HFF-Myc (cell line): ENCODE measurements at regions not wholly inside any gene's neighbourhood (a gene's known extent, or its start where the extent isn't known, plus 50 kb on each side); places are given as distances from the start of the nearest gene placed in this dataset.

Experiments
- DNase-seq: peaks from one replicate; pipeline ENCODE4 v3.0.0-alpha.2; 2011; ENCODE audit warnings: low read depth; ENCODE audit errors: extremely low read depth
- H3K4me3 ChIP-seq: replicated peaks from 2 replicates; pipeline ENCODE4 v1.5.1; 2011; ENCODE audit warnings: low read depth, mild to moderate bottlenecking, control low read depth, low read length
- CTCF ChIP-seq: IDR thresholded peaks from 2 replicates; pipeline ENCODE4 v1.5.1; 2012; ENCODE audit warnings: mild to moderate bottlenecking, low read depth, low read length, control low read depth; ENCODE audit errors: missing control alignments

GRCh38 chr4:153065276-153065675 is 129.2 kb downstream of the FHDC1 start:
- no peak for TF ChIP-seq CTCF
- no peak for DNase-seq
- H3K4me3 ChIP-seq = no peak overlapping the region

DNA sequence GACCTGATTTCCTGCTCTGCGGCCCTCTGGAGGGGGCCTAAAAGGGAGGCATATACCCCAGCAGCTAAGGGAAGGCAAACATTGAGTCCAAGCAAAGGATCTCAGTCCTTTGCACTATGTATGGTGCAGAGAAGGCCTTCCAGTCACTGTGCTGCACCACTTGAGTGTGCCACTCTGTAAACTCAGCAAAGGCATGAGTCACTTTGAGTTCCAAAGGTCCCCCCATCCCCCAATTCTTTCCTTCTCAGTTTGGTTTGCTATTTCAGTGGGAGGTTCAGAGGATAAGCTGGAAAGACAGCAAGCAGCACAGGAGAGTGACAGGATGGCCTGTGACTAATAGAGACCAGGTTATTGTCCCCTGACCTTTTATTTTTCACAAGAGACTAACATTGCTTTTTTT is 131.3 kb downstream of the FHDC1 start:
- no peak for TF ChIP-seq CTCF
- H3K4me3 ChIP-seq = no peak overlapping the region
- peak; percentile 6 for DNase-seq

DNA sequence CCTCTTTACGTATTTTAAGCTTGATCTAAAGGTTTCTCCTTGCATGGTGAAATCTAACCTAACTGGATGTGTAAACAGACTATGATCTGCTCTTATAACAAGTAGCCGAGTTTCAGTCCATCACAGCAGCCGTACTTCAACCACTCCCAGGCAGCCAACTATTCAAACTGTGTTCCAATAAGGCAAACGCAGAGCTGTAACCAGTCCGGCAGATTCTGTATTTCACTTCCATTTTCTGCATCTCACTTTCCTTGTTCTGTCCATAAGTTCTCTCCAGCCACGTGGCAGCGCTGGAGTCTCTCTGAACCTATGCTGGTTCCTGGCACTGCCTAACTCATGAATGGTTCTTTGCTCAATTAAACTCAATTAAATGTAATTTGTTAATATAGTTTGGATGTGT is 132.6 kb downstream of the FHDC1 start:
- H3K4me3 ChIP-seq = no peak overlapping the region
- DNase-seq = no peak
- no peak for TF ChIP-seq CTCF

DNA sequence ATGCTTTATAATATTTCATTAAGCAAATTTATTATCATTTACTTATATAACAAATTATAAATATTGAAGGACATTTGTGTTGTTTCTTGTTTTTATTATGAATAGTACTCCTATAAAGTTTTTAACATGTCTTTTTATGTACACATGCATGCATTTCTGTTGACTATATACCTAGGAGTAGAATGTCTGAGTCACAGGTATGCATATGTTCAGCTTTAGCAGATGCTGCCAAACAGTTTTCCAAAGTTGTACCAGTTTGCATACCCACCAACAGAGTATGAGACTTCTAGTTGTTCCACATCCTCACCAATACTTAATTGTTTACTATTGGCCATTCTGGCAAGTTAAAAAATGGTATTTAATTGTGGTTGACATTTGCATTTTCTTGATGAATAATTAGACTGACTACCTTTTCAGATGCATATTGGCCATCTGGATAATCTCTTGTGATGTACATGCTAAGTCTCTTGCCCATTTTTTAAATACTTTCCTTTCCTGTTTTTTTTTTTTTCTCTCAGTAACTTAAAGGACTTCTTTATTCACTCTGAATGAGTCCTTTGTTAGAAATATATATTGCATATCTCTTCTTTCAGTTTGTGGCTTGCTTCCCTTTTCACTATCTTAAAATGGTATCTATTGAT is 132.2 kb upstream of the TRIM2 start:
- no peak for DNase-seq
- H3K4me3 ChIP-seq = no peak overlapping the region
- TF ChIP-seq CTCF = no peak

- TF ChIP-seq CTCF = no peak
- no peak for DNase-seq
- H3K4me3 ChIP-seq = no peak overlapping the region
Measured at GRCh38 chr4:153072661-153073060, 131.6 kb upstream of the TRIM2 start.

GRCh38 chr4:153074486-153074885 is 129.8 kb upstream of the TRIM2 start:
- H3K4me3 ChIP-seq = no peak overlapping the region
- no peak for TF ChIP-seq CTCF
- DNase-seq = no peak
